SIG-M5 treated with dmso at 0.1 percent for 504 hours (cell line): ENCODE measurements at regions not wholly inside any gene's neighbourhood (a gene's known extent, or its start where the extent isn't known, plus 50 kb on each side); places are given as distances from the start of the nearest gene placed in this dataset.

Source experiments
- DNase-seq: peaks from one replicate; lab custom pipeline; 2025; ENCODE audit not compliant: unreplicated experiment; lab: John Stamatoyannopoulos, UW

GRCh38 chr10:62625484-62625883 lies 179.0 kb upstream of the ADO start:
- DNase-seq, result no peak

GRCh38 chr10:62626079-62626478 lies 178.4 kb upstream of the ADO start:
- DNase-seq, result no peak

- no peak for DNase-seq
Observed at GRCh38 chr10:62626817-62627216, 177.7 kb upstream of the ADO start.

- DNase-seq, result no peak
Observed at GRCh38 chr10:62627983-62628382, 176.5 kb upstream of the ADO start.

GRCh38 chr10:62631241-62631640 lies 173.3 kb upstream of the ADO start:
- peak; percentile 20 for DNase-seq

GRCh38 chr10:62632071-62632809 lies 172.3 kb upstream of the ADO start:
- DNase-seq, result peak; percentile 80

- no peak for DNase-seq
Observed at GRCh38 chr10:62633976-62634375, 170.5 kb upstream of the ADO start.

- DNase-seq, result no peak
Observed at GRCh38 chr10:62634576-62634975, 169.9 kb upstream of the ADO start.

GRCh38 chr10:62635127-62635526 lies 169.4 kb upstream of the ADO start:
- DNase-seq, result no peak

- DNase-seq, result peak; percentile 36
Observed at GRCh38 chr10:62636825-62637248, 167.7 kb upstream of the ADO start.

- peak; percentile 28 for DNase-seq
Observed at GRCh38 chr10:62637249-62638061, 167.1 kb upstream of the ADO start.

- peak; percentile 72 for DNase-seq
Observed at GRCh38 chr10:62638062-62638477, 166.4 kb upstream of the ADO start.

- DNase-seq, result no peak
Observed at GRCh38 chr10:62639144-62639543, 165.4 kb upstream of the ADO start.

GRCh38 chr10:62640411-62640810 lies 164.1 kb upstream of the ADO start:
- no peak for DNase-seq

GRCh38 chr10:62643606-62644587 lies 160.6 kb upstream of the ADO start:
- no peak for DNase-seq

- DNase-seq, result no peak
Observed at GRCh38 chr10:62647375-62648092, 157.0 kb upstream of the ADO start.

- DNase-seq, result no peak
Observed at GRCh38 chr10:62648921-62649320, 155.6 kb upstream of the ADO start.

- no peak for DNase-seq
Observed at GRCh38 chr10:62650411-62650810, 154.1 kb upstream of the ADO start.

- no peak for DNase-seq
Observed at GRCh38 chr10:62651341-62651740, 153.2 kb upstream of the ADO start.

GRCh38 chr10:62652114-62652513 lies 152.4 kb upstream of the ADO start:
- no peak for DNase-seq
